ENCODE measurements at regions not wholly inside any gene's neighbourhood (a gene's known extent, or its start where the extent isn't known, plus 50 kb on each side); places are given as distances from the start of the nearest gene placed in this dataset.

DNA sequence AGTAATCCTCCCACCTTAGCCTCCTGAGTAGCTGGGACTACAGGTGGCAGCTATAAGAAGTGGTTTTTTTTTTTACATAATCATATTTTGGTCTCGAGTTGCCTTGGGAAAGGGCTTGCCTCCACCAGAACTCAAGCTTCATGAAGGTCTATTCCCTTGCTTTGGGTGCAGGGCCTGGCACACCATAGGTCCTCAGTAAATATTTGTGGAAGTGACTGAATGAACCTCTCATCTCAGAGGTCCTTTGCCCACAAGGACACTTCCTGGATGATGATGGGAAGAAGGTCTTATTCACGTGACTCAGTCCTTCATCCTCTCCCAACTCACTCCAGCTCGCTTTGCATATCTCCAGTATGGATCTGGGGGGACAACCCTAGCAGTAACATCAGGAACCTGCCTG lies 114.0 kb upstream of the MED13L start:
- no peaks in the 10 kb centered on the region for H3K36me3 ChIP-seq
- intact Hi-C loops (cut with DNase I; ENCODE audit: low total_unique reads) = no loop called here

DNA sequence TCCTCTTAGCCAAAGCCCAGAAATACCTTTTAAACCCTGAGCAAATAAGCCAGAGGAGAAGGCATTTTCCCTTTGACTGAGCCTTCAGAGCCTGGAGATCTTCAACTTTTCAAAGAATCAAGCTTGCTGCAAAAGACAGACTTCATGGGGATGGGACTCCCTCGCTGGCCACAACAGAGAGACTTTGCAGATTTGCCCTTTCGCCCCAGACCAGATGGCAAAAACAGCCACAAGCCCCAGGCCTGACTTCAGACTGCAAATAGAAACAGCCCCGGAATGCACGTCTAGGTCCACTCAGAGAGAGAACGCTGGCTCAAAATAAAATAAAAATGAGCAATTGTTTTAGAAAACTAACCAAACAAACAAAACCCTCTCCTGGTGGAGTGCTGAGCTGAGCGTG lies 114.6 kb upstream of the MED13L start:
- Histone ChIP-seq H3K4me1 (peaks cover 0 to 28% (median 13%) of the 10 kb centered on the region in 4 donors), H3K9me3 (no peaks in the 10 kb centered on the region), H3K36me3 (no peaks in the 10 kb centered on the region), H3K4me3 (no peak overlapping the region), H3K27ac (peak overlapping the region in 1 of 2 donors; percentile 19), H3K27me3 (no peaks in the 10 kb centered on the region)
- DNase-seq = no peak
- TF ChIP-seq, protein P1, sequence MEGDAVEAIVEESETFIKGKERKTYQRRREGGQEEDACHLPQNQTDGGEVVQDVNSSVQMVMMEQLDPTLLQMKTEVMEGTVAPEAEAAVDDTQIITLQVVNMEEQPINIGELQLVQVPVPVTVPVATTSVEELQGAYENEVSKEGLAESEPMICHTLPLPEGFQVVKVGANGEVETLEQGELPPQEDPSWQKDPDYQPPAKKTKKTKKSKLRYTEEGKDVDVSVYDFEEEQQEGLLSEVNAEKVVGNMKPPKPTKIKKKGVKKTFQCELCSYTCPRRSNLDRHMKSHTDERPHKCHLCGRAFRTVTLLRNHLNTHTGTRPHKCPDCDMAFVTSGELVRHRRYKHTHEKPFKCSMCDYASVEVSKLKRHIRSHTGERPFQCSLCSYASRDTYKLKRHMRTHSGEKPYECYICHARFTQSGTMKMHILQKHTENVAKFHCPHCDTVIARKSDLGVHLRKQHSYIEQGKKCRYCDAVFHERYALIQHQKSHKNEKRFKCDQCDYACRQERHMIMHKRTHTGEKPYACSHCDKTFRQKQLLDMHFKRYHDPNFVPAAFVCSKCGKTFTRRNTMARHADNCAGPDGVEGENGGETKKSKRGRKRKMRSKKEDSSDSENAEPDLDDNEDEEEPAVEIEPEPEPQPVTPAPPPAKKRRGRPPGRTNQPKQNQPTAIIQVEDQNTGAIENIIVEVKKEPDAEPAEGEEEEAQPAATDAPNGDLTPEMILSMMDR (IDR thresholded peaks at IDR 0.05) = no peak
- intact Hi-C loops (cut with DNase I; ENCODE audit: low total_unique reads) = no loop called here

More for the DNA sequence above, 114.0 kb upstream of the MED13L start:
- no peak overlapping the region for H3K4me3 ChIP-seq
- H3K4me1 ChIP-seq = peaks cover 0 to 28% (median 13%) of the 10 kb centered on the region in 4 donors
- TF ChIP-seq, protein P1 (IDR thresholded peaks at IDR 0.05) = no peak
- DNase-seq = no peak
- peak overlapping the region in 1 of 2 donors; percentile 19 for H3K27ac ChIP-seq
- H3K27me3 ChIP-seq = no peaks in the 10 kb centered on the region
- no peaks in the 10 kb centered on the region for H3K9me3 ChIP-seq

DNA sequence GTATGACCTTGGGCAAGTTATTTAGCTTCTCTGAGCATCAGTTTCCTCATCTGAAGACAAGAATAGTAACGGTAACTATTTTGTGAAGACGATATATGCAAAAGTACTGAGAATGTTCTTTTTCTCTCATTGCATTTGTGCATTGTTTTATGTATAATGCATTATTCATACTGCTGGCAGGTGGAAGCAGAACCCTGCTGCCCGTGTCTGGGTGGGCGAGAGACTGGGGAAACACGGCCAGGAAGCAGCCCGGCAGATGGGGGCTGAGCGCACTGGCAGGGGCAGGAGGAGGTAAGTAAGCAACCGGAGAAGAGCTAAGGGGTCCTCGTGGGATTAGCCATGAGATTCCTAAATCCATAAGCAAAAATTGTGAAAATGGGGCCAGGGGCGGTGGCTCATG lies 115.8 kb upstream of the MED13L start:
- peaks cover 0 to 4% (median 0%) of the 10 kb centered on the region in 3 donors for H3K9me3 ChIP-seq
- H3K27me3 ChIP-seq = no peaks in the 10 kb centered on the region
- no peak for DNase-seq
- peaks cover 0 to 28% (median 13%) of the 10 kb centered on the region in 4 donors for H3K4me1 ChIP-seq
- TF ChIP-seq, protein P1 (IDR thresholded peaks at IDR 0.05) = no peak
- no peak overlapping the region for H3K4me3 ChIP-seq
- no peak overlapping the region for H3K27ac ChIP-seq
- H3K36me3 ChIP-seq = no peaks in the 10 kb centered on the region
- intact Hi-C loops (cut with DNase I; ENCODE audit: low total_unique reads) = no loop called here

DNA sequence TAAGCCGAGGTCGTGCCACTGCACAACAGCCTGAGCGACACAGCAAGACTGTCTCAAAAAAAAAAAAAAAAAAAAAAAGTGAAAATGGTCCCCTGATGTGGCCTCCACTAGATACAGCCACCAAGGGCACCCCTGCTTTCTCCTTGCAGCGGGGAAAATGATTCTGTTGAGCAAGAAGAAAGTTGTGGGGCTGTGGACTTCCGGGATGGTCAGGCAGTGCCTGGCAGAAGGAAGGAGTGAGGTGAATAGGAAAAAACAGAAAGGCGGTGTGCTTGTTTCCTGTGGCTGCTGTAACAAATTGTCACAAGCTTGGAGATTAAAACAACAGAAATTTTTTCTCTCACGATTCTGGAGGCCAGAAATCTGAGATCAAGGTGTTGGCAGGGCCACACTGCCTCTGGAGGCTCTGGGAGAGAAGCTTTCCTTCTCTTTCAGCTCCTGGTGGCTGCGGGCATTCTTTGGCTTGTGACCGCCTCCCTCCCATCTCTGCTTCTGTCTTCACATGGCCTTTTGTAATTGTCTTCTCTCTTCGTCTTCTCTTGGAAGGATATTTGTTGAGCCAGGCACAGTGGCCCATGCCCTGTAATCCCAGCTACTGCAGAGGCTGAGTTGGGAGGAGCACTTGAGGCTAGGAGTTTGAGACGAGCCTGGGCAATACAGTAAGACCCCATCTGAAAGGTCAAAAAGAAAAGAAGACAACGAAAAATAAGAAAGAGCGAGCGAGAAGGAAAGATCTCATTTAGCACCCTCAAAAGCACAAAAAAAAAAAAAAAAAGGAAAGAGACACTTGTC lies 116.6 kb upstream of the MED13L start:
- Histone ChIP-seq H3K27ac (no peak overlapping the region), H3K4me3 (no peak overlapping the region), H3K9me3 (peaks cover 0 to 7% (median 0%) of the 10 kb centered on the region in 3 donors), H3K4me1 (peaks cover 0 to 27% (median 13%) of the 10 kb centered on the region in 4 donors), H3K27me3 (no peaks in the 10 kb centered on the region), H3K36me3 (no peaks in the 10 kb centered on the region)
- no peak for DNase-seq
- intact Hi-C loops (cut with DNase I; ENCODE audit: low total_unique reads) = no loop called here
- TF ChIP-seq, protein P1 (IDR thresholded peaks at IDR 0.05) = no peak

DNA sequence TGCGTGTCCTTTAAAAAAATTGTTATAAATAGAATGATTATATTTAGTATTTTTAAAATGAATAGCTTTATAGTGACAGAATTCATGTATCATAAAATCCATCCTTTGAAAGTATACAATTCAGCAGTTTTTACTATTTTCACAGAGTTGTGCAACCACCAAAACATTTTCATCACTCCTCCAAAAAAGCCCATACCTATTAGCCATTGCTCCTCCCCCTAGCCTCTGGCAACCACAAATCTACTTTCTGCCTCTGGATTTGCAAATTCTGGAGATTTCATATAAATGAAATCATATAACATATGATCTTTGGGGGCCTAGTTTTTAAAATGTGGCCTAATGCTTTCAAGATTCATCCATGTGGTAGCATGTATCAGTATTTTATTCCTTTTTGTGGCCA lies 117.9 kb upstream of the MED13L start:
- H3K4me1 ChIP-seq = peaks cover 0 to 13% (median 2%) of the 10 kb centered on the region in 4 donors
- no peaks in the 10 kb centered on the region for H3K36me3 ChIP-seq
- no peak overlapping the region for H3K27ac ChIP-seq
- intact Hi-C loops (cut with DNase I; ENCODE audit: low total_unique reads) = no loop called here
- DNase-seq = no peak
- TF ChIP-seq, protein P1 (IDR thresholded peaks at IDR 0.05) = no peak
- H3K9me3 ChIP-seq = peaks cover 0 to 7% (median 0%) of the 10 kb centered on the region in 3 donors
- no peaks in the 10 kb centered on the region for H3K27me3 ChIP-seq
- H3K4me3 ChIP-seq = no peak overlapping the region
